Thoracic aorta (tissue), 2 donors: ENCODE measurements at regions not wholly inside any gene's neighbourhood (a gene's known extent, or its start where the extent isn't known, plus 50 kb on each side); places are given as distances from the start of the nearest gene placed in this dataset.

Experiments used
- ATAC-seq: fragments of 150-250 bp; one replicate; pipeline ENCODE4 v1.8.0; 2017; ENCODE audit warnings: low read depth; ENCODE audit not compliant: insufficient number of reproducible peaks, low FRiP score
- DNase-seq: peaks from one replicate; pipeline ENCODE4 v3.0.0-alpha.2; 2020; ENCODE audit warnings: low spot score
- H3K27ac ChIP-seq, 2 donors: fragments of 200-600 bp; sonication (generic); 1 replicate in 1 of 2; 2 replicates in 1 of 2; pipeline ENCODE4 v1.5.1; 2016; ENCODE audit warnings: mild to moderate bottlenecking in 2 of 2, moderate library complexity in 2 of 2
- H3K27me3 ChIP-seq: fragments of 200-600 bp; sonication (generic); replicated peaks from 2 replicates; pipeline ENCODE4 v1.6.0; 2016; ENCODE audit warnings: mild to moderate bottlenecking; ENCODE audit not compliant: insufficient read depth
- H3K36me3 ChIP-seq: fragments of 200-600 bp; sonication (generic); one replicate; pipeline ENCODE4 v1.5.1; 2016
- H3K4me1 ChIP-seq, 2 donors: fragments of 200-600 bp; sonication (generic); 1 replicate in 1 of 2; 2 replicates in 1 of 2; pipeline versions ENCODE4 v1.5.1 to v1.6.0; 2016; ENCODE audit warnings: low read depth in 2 of 2, mild to moderate bottlenecking in 1 of 2; ENCODE audit not compliant: control insufficient read depth in 1 of 2
- H3K4me3 ChIP-seq: fragments of 200-600 bp; sonication (generic); 2 replicates; pipeline ENCODE4 v1.5.1; 2016; ENCODE audit warnings: mild to moderate bottlenecking
- H3K9me3 ChIP-seq: fragments of 200-600 bp; sonication (generic); 2 replicates; pipeline ENCODE4 v1.5.1; 2016
- CTCF ChIP-seq: fragments of 200-600 bp; sonication (generic); IDR thresholded peaks from one replicate; pipeline ENCODE4 v1.5.1; 2019; ENCODE audit warnings: antibody characterized with exemption

- DNase-seq (no peak), ATAC-seq (no peak)
- H3K36me3 ChIP-seq: no peaks in the 10 kb centered on the region
- H3K27me3 ChIP-seq: no peaks in the 10 kb centered on the region
- H3K4me3 ChIP-seq: no peak overlapping the region
- no peak for TF ChIP-seq CTCF
- H3K27ac ChIP-seq: no peak overlapping the region
- no peaks in the 10 kb centered on the region for H3K4me1 ChIP-seq
- H3K9me3 ChIP-seq: no peaks in the 10 kb centered on the region
These were observed 571.5 kb upstream of the FBXO33 start for GRCh38 chr14:40003773-40004172.

DNA sequence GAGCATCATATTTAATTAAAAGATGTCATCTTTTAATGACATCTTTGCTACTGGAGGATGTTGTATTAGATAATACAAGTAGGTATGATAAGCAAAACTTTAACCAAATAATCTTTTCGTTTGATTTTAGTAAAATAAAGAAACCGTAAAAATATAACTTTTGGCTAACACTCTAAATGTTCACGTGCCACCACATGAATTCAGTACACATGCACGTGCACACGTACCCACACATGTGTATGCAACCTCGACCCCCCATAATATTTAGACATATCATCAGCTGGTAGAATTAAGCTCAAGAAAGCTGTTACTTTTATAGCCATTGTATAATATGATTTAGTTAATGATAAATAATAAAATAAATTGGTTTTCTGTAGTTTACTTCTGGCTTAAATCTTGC, 566.6 kb upstream of the FBXO33 start:
- Histone ChIP-seq H3K27ac (no peak overlapping the region), H3K9me3 (no peaks in the 10 kb centered on the region), H3K36me3 (no peaks in the 10 kb centered on the region), H3K27me3 (no peaks in the 10 kb centered on the region), H3K4me3 (no peak overlapping the region), H3K4me1 (no peaks in the 10 kb centered on the region)
- DNase-seq: no peak
- TF ChIP-seq CTCF: no peak
- ATAC-seq: no peak

DNA sequence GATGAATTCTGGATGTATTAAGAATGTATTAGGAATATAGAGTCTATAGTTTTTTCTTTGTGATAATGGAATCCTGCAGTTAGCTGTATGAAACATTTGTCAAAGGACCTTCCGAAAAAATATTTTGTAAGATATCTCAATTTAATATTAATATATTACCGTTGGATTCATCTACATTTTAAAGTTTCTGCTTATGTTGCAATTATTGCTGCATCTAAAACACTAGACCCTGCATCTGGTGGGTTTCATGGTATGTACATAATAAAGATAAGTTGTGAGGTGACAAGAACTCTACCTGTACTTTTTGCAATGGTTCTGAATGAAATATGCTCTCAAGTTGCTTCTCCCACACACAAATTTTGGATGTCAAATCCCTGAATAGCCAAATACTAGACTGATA, 565.9 kb upstream of the FBXO33 start:
- no peak overlapping the region for H3K27ac ChIP-seq
- H3K36me3 ChIP-seq: no peaks in the 10 kb centered on the region
- H3K4me3 ChIP-seq: no peak overlapping the region
- DNase-seq: no peak
- TF ChIP-seq CTCF: no peak
- H3K9me3 ChIP-seq: no peaks in the 10 kb centered on the region
- no peak for ATAC-seq
- H3K27me3 ChIP-seq: no peaks in the 10 kb centered on the region
- H3K4me1 ChIP-seq: no peaks in the 10 kb centered on the region

DNA sequence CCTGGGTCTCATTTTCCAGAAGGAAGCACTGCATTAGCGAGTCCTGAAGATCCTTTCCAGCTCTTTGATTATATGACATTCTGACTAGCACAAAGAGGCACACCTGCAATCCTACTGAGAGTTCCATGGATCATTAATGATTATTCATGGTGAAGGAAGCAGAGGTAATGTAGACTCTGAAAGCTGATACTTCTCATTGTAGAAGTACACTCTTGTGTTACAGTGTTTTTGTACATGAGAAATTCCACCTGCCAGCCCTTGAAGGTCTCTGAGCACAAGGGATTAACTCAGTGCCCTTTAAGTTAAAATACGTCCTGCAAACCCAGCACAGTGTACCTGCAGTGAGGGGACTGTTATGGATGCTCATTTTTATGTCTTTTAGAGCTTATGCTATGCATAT, 558.8 kb upstream of the FBXO33 start:
- TF ChIP-seq CTCF: no peak
- ATAC-seq: no peak

GRCh38 chr14:39988939-39989338, 556.7 kb upstream of the FBXO33 start:
- ATAC-seq (no peak), DNase-seq (no peak)
- H3K27ac ChIP-seq: no peak overlapping the region
- no peaks in the 10 kb centered on the region for H3K36me3 ChIP-seq
- no peak overlapping the region for H3K4me3 ChIP-seq
- no peaks in the 10 kb centered on the region for H3K4me1 ChIP-seq
- H3K9me3 ChIP-seq: no peaks in the 10 kb centered on the region
- TF ChIP-seq CTCF: no peak
- H3K27me3 ChIP-seq: no peaks in the 10 kb centered on the region

More for the DNA sequence above, 558.8 kb upstream of the FBXO33 start:
- H3K4me1 ChIP-seq: no peaks in the 10 kb centered on the region
- no peak overlapping the region for H3K4me3 ChIP-seq
- no peak for DNase-seq
- no peaks in the 10 kb centered on the region for H3K9me3 ChIP-seq
- no peaks in the 10 kb centered on the region for H3K36me3 ChIP-seq
- no peaks in the 10 kb centered on the region for H3K27me3 ChIP-seq
- no peak overlapping the region for H3K27ac ChIP-seq
